NCI-H2029 (cell line): ENCODE measurements at regions not wholly inside any gene's neighbourhood (a gene's known extent, or its start where the extent isn't known, plus 50 kb on each side); places are given as distances from the start of the nearest gene placed in this dataset.

Source experiments
- DNase-seq: peaks from one replicate; lab custom pipeline; 2025; lab: John Stamatoyannopoulos, UW

DNA sequence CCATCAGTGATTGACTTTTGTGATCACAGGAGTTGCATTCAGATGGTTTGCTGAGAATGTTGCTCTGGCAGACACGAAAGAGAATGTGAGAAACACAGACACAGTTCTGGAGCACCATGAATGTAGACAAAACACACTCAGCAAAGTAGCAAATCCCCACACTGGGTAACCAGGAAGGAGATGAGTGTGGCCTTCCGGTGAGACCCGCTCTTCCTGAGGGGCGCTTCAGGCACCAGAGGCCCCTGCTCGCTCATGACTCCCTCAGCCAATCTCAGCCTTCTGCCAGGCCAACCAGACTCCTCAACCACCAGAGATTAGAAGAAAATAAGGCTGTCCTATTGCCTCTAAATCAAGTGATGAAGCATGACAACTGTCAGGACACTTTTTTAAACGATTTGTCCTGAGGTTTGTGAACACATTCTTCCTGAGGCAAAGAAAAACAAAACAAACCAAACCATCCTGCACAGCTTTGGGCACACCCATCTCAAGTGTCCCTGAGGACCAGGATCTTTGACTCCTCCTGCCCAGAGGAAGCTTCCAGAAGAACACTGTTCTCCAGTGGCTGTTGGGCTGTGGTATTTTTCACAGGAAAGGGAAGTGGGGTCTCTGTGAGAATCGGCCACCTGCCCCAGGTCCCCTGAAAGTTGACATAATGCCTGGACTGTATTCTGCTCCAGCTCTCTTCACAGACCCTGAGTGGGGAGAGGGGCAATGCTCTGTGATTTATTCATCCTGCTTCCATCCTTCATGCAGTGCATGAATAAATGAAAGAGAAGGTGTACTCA lies 152.8 kb downstream of the BCL11A start:
- DNase-seq, result no peak

DNA sequence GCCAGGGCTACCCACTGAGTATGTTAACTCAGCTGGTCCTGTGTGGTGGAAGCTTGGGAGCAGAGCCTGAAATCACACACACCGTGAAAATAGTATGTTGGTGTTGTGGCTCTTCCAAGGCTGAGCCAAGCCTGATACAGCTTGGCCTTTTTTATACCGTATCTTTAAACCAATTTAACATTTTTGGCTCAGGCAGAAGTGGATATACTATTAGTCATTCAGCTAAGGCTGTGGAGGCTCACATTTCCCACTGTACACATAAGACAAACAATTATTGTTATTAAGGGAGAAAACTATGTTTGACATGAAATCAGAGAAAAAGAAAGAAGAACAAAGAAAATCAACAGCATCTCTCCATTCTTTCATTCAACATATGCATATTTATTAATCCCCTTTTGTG lies 159.0 kb downstream of the BCL11A start:
- DNase-seq, result no peak

DNA sequence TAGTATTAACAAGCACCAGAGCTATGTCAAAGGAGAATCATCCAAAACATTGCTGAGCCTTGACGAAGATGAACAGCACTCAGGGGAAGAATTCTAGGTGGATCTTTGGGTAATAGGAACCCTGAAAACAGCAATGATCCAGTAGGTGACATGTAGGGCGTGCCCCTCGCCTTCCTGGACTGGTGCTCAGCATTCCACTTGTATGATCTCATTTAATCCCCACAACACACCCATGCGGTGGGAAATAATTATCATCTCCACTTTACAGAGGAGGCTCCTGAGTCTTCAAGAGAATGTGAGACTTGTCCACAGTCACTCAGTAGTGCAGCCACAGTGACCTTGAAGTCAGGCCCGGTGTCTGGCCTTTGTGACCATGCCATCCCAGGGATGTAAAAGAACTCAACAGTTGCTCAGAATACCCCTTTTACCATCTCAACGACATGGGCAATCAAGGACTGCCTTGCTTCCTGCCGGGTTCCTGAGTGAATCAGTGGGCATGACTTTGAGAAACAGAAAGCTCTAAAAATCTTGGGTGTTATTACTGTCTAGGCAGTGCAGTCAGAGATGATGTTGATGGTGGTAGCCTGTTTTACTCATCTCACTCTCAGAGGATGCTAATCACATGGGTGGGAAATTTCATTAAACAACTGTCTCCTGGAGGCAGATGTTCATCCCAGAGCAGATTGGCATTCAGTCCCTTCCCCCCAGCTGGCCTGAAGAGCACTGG lies 161.6 kb downstream of the BCL11A start:
- no peak for DNase-seq

DNA sequence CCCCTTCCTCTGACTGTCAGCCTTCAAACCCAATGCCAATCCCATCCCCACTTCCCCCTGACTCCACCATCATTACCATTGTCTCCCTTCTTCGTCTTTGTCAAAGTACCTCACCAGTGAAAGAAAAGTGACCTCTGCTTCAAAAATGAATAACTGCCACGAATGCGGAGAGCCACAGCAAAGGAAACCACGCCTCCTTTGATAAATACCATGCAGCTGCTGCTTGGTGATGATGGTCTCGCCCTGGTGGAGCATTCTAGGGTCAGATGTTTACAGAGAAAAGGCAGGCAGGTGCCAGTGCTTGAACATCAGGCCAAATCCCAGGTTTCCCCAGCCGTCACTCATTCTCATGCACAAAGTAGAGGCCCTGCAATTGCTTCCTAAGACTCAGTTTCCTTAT lies 162.2 kb downstream of the BCL11A start:
- DNase-seq, result peak; percentile 4

DNA sequence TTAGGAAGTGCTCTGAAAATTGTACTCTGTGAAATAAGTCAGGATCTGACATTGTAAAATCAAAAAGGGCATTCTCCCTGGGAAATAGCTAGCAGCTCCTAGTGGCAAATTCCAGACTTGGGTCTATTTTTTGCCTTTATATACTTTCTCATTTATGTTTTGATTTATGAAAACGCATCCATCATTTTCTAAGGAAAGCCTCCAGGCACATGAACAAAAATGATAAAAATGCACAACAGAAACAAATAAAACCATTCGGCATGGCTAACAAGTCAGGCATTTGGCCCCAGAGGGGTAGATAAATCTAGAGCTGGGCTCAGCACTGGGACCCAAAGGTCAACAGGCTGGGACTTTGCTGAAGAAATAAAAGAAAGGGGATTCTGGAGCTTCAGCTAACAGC lies 167.0 kb downstream of the BCL11A start:
- DNase-seq, result no peak

DNA sequence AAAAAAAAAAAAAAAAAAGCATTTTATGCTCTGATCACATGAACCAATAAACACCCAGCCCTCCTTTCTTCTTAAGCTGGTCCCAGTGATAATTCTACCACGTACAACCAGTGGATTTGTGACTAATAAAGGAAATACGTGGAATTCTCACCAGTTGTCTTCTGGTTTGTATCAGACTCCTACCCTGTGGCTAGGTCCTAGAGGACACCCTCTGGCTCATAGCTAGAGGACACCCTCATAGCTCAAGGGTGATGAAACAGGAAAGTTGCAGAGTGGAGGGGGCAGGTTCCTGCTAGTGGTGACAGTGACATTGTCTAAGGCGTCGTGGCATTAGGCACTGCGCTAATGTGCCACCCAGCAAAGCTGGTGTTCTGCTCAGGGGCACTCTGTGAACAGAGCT lies 167.8 kb downstream of the BCL11A start:
- DNase-seq, result no peak

DNA sequence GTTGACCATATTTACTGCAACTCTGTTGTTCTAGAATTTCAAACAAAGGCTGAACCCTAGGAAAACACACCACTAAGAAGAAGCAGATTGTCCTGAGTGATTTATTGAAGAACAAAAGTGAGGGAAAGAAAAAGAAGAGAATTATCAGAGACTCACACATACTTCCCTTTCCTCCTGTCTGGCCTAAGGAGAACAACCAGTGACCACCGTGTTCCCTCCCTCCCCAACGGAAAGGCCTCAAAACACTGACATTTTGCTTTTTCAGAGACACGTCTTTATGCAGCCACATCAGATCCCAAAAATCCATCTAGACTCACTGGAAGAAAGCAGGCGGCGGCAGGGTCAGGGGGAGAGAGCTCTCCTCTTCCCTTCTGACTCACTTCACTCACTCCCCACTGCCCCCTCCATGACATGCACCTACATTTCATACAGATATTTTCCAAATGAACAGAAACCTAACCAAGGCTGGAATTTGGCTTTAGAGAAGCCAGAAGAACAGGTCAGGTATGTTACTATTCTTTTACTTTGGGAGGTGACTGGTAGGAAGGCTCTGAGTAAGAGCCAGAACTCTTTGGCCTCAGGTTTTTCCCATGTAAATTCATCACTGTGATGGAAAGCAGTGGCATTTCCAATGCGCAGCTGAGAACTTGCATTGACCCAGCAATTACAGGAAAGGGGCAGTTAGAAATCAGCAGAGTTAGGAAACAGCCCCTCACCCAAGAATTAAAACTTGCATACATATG lies 169.9 kb downstream of the BCL11A start:
- DNase-seq, result no peak

DNA sequence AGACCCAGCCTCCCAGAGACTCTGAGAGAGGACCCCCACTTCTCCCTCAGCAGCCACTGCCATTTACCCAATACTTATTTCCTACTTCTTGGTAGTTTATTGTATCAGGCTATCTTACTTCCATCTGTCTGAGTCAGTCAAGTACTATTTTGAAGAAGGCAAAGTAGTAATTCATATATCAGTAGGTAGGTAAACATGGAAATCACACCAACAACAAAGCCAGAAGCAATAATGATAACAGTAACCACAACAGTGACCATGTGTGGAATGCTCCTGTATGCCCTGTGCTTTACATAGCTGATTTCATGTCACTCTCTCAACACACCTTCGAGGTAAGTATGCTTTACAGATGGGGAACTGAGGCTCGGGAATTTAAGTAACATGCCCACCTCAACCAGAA lies 173.0 kb downstream of the BCL11A start:
- no peak for DNase-seq

DNA sequence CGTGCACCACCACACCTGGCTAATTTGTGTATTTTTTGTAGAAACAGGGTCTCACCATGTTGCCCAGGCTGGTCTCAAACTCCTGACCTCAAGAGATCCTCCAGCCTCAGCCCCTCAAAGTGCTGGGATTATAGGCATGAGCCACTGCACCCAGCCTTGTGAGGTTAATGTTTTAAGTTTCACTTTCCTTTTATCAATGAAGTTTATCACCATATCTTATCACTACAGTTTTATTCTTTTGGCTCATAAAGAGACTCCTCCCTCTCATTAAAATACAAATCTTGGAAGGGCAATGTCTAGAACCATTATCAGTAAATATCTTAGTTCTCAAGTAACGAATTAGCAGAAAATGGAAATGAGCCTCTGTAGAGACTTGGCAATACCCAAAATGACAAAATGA lies 173.8 kb downstream of the BCL11A start:
- no peak for DNase-seq

DNA sequence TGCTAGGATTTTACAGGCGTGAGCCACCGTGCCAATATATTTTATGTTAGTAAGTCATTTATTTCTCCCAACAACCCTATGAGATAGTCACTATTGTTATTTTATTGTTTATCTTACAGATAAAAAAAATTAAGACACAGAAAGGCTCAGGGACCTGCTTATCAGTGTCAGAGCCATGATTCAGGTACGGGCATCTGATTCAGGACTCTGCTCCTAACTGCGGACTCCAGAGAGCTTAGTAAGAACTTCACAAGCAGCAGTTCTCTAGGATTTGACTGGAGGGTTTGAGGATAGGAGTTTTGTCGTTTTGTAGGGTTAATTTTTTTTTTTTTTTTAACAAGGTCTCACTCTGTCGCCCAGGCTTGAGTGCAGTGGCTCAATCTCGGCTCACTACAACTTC lies 174.2 kb downstream of the BCL11A start:
- no peak for DNase-seq

DNA sequence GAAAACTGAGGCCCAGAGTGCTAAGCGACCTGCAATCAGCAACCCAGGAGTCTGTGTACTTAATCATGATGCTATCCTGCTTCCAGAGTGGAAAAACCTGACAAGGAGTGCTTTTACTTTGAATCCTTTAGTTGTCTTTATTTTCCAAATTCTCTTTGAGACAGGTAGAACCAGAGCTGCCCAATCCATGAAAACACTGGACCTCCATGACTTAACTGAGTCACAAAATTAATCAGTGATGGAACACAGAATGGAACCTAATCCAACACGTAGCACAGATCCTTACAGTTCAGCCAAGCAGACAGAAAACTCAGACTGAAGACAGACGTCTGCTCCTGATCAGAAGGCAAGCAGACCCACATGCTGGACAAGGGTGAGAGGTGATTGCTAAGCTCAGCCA lies 175.6 kb downstream of the BCL11A start:
- no peak for DNase-seq

DNA sequence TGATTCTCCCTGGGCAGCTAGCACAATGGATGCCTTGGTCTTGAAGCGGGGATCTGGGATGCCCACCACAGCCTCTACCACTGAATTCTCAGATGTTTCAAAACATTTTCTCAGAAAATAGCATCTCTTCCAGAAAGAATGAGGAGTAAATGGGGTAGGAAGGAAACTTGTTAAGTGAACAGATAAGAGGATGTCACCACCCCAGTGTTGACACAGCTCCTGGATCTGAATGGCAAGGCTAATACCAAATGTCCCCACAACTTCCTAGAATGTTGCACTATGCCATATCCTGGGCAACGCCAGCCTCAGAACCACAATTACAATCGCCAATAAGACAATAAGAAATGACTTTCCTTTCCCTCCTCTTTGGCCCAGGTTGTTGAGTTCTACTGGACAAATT lies 177.2 kb downstream of the BCL11A start:
- no peak for DNase-seq

DNA sequence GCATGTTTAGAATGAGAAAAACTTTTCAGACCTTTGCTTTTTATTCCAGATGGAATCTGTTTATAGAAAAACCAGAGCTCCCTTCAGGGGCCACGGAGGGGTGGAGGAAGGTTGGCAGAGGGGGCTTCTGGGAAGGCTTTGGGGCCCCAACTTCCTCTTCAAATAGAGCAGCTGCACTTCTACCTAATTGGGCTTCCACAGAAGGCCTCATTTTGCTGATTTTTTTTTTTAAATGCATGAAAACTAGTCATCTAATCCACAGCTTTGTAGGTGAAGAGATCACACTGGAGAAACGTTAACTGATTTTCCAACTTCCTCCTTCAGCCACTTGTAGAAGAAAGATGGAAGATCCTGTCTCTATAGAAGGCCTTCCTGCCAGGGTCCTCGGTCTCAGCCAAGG lies 181.8 kb downstream of the BCL11A start:
- DNase-seq, result no peak

DNA sequence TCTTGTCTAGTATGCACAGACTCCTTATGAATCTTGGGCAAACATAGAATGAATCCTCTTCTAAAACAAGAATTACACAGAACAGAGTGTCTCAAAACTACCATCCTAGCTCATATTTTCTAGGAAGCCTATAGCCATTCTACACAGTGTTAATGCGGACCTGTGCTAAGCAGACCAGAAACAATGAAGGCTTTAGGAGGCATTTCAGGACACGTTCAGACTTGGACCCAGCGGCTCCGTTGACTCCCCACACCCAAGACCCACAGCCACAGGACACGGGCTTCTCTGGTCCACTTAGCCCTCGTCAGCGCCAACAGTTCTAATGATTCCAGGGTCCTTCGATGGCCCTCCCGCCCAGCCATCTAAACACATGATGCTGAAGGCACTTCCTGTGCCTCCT lies 182.2 kb downstream of the BCL11A start:
- no peak for DNase-seq

DNA sequence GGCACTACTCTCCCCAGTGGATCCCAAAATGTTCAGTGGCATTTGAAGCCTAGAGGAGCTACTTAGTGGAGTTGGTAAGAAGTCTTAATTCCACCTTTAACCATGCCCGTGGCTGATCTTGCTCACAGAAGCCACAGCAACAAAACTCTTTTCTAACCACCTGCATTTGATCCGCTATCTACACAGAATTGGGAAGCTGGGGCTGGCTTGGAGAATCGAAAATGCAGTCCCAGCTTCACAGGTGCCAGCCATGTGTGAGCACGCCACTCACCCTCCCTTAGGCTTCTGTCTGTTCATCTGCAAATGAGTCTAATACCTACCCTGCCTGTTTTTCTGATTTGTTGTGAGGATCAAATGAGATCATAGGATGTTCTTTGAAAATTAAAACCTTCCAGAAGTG lies 182.6 kb downstream of the BCL11A start:
- DNase-seq, result no peak

DNA sequence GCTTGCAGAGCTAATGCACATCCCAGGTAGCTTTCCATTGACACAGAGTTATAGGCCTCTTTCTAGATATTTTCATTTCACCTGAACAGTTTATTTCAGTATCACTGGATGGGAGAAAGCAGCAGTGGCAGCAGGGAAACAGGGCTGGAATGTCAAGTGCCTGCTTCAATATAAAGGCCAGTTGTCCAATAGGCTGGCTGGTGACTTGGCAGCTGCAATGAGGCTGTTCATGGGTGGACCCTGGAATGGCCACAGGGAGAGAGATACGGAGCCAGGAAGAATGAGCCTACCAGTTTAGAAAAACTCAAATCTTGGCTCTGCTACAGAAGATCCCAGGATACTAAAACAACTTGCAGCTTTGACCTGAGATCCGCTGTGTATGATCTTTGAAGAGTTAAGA lies 185.0 kb downstream of the BCL11A start:
- no peak for DNase-seq

DNA sequence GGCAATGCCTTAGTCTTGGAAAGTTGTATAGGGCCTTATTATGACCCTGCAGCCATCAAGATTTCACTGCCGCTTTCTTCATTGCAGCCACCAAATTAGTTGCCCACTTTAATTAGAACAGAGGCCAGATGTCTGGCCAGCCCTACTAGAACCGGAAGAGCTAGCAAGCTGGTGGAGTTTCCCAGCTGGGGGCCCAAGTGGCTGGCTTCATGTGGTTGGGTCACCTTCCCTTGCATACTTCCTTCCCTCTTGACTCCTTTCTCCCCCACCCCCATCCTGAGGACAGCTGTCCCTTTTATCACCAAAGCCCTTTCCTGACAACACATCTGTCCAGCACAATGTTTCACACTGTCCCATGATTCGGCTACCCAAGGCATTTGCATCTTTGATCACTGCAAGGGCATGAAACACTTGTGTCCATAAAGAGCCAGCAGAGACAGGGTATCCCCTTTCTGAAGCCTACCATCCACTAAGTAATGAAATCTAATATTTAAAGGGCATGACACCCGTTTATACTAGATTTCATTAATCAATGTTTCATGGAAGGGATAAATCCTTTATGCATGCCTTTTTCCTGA lies 187.2 kb downstream of the BCL11A start:
- DNase-seq, result no peak

DNA sequence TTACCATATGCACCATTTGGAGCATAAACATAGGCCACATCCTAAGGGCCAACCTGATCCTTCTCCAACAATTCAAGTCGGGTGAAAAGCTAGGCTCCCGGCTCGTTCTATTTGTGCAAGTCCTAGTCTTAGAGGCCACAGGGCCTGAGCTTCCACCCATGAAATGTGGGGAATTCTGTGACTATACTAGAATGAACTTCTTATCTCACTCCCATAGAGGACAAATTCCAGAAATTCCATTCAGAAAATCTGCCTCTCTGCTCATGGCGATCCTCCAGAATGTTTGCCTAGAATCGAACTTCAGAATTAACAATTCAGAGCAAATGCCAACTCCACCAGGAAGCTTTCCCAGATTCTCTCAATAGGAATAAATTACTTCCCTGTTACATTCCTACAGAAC lies 187.9 kb downstream of the BCL11A start:
- DNase-seq, result no peak

DNA sequence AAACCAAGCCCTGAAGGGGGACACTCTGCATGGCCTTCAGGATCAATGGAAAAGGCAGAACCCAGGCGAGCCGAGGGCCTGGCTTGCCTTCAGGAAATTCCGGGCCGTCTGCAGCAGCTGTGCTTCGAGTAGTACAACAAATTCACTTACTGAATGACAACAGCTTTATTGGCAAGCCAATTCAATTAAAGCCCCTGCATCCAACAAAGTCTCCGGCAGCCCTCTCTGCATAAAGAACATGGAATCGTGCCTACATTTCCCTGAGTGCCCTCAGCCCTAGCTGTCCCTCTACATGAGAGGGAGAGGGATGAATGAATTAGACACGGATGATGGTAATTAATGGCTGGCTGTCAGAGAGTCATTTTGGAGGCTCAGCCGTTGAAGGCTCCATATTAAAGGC lies 189.0 kb downstream of the BCL11A start:
- DNase-seq, result no peak

DNA sequence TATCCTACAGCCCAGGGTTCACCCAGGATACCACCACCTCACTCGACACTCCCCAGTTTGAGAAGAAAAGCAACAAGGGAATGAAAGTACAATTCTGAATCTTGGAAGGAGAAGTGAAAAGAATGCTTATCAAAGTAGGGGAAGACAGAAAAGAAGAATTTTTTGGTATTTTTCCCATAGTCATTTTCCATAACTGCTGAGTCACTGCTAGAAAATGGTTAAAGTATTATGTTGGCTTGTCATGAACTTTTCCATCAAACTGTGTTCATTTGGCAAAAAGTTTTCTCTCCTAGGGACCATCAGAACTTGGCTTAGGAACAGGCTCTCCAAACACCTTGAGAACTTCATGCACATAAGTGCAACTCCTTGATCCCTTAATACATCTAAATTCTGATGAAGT lies 192.0 kb downstream of the BCL11A start:
- no peak for DNase-seq

DNA sequence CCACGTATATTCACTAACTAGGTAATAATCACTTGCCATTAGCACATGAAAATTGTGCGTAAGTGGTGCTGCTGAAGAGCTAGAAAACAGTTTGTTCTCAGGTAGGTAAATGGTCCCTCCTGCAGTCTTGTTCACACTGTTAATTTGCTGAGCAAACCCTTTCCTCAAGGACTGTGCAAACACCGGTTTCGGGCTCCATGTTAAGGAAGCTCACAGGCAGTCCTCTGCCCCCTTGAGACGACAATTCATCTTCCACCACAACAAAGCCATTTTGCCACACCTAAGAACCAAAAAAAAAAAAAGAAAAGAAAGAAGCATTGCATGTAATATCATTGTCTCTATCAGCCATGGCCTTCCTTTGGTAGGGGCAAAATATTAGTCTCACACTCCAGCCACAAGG lies 193.9 kb downstream of the BCL11A start:
- DNase-seq, result no peak

DNA sequence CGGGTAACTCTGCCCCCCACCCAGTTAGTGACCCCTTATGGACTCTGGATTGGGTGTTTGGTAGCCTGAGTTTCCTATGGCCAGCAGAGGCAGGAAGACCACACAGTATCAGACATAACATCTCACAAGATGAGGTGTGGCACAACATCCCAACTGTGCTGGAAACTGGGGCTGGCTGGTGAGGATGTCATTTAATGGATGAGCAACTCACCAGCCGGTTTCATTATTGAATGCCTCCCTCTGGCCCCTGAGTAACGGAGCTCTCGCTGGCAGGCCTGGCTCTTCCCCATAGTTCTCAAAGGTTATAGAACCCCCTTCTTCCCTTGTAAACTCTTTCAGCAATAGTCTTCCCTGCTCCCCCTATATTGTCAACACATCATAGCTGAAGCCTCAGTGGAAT lies 195.0 kb downstream of the BCL11A start:
- no peak for DNase-seq

DNA sequence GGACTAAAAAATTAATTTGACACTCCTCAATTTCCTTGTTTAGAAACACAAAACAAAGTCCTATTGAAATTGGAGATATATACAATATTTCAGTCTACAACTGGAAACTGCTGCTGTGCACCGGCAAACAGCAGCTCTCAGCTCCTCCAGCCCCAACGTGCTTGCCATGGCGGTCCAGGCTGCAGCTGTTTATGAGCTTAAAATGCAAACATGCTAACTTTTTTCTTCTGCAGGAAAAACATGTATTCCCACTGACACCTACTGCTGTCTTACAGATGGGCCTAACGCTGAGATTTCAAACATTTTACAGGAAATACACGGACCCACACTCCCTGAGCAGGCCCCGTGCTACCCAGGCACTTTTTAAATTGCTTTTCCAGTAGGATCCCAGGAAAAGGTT lies 195.5 kb downstream of the BCL11A start:
- DNase-seq, result no peak
